OCI-LY1 (cell line): ENCODE measurements at regions not wholly inside any gene's neighbourhood (a gene's known extent, or its start where the extent isn't known, plus 50 kb on each side); places are given as distances from the start of the nearest gene placed in this dataset.

ENCODE experiments used
- H2AFZ ChIP-seq: fragments of 200-600 bp; sonication (generic), shearing (Covaris generic); 2 replicates; pipeline ENCODE4 v1.6.0; 2014; ENCODE audit warnings: antibody characterized with exemption, mild to moderate bottlenecking, low read length
- H3F3A ChIP-seq: fragments of 200-600 bp; sonication (generic), shearing (Covaris generic); 2 replicates; pipeline ENCODE4 v1.6.0; 2014; ENCODE audit warnings: mild to moderate bottlenecking, antibody characterized with exemption, low read length, moderate library complexity; ENCODE audit not compliant: insufficient read depth
- H3K27ac ChIP-seq: fragments of 200-600 bp; sonication (generic); 2 replicates; pipeline ENCODE4 v1.5.1; 2014; ENCODE audit warnings: low read length, mixed run types, mild to moderate bottlenecking, low read depth; ENCODE audit not compliant: poor library complexity, severe bottlenecking
- H3K27me3 ChIP-seq: fragments of 200-600 bp; sonication (generic); 2 replicates; pipeline ENCODE4 v1.6.0; 2014; ENCODE audit warnings: antibody characterized with exemption, mild to moderate bottlenecking, low read length, moderate library complexity; ENCODE audit not compliant: insufficient read depth
- H3K36me3 ChIP-seq: fragments of 200-600 bp; sonication (generic); 2 replicates; pipeline ENCODE4 v1.6.1; 2014; ENCODE audit warnings: mild to moderate bottlenecking, antibody characterized with exemption, low read length, moderate library complexity, mixed read lengths; ENCODE audit not compliant: insufficient read depth
- H3K4me1 ChIP-seq: fragments of 200-600 bp; sonication (generic); 2 replicates; pipeline ENCODE4 v1.5.1; 2014; ENCODE audit warnings: mild to moderate bottlenecking, low read length, moderate library complexity; ENCODE audit not compliant: insufficient read depth, severe bottlenecking
- H3K4me2 ChIP-seq: fragments of 200-600 bp; sonication (generic), shearing (Covaris generic); 2 replicates; pipeline ENCODE4 v1.6.1; 2014; ENCODE audit warnings: low read length
- H3K4me3 ChIP-seq: fragments of 200-600 bp; sonication (generic); 2 replicates; pipeline ENCODE4 v1.5.1; 2014; ENCODE audit warnings: low read length, low read depth, mild to moderate bottlenecking, mixed read lengths; ENCODE audit not compliant: poor library complexity, severe bottlenecking
- H3K79me2 ChIP-seq: fragments of 200-600 bp; shearing (Covaris generic); 2 replicates; pipeline ENCODE4 v1.6.1; 2016; ENCODE audit warnings: mixed run types, low read length, mixed read lengths; ENCODE audit not compliant: insufficient read depth
- H3K9ac ChIP-seq: fragments of 200-600 bp; sonication (generic), shearing (Covaris generic); 2 replicates; pipeline ENCODE4 v1.6.1; 2014; ENCODE audit warnings: mild to moderate bottlenecking, low read length, mixed read lengths
- H3K9me2 ChIP-seq: fragments of 200-600 bp; sonication (generic), shearing (Covaris generic); 2 replicates; pipeline ENCODE4 v1.6.1; 2014; ENCODE audit warnings: low read depth, mild to moderate bottlenecking, low read length, mixed read lengths
- H3K9me3 ChIP-seq: fragments of 200-600 bp; shearing (Covaris generic); 2 replicates; pipeline ENCODE4 v1.6.1; 2014; ENCODE audit warnings: low read length, mixed read lengths
- H4K20me1 ChIP-seq: fragments of 200-600 bp; sonication (generic), shearing (Covaris generic); 2 replicates; pipeline ENCODE4 v1.6.0; 2016; ENCODE audit warnings: mild to moderate bottlenecking, low read length; ENCODE audit not compliant: insufficient read depth
- CTCF ChIP-seq: fragments of 200-600 bp; sonication (generic), shearing (Covaris generic); IDR thresholded peaks from 2 replicates; pipeline ENCODE4 v1.5.1; 2017; ENCODE audit warnings: mild to moderate bottlenecking, antibody characterized with exemption, low read length, moderate library complexity, mixed read lengths
- EZH2 ChIP-seq: fragments of 200-600 bp; sonication (generic), shearing (Covaris generic); IDR thresholded peaks from 2 replicates; pipeline ENCODE4 v1.8.0; 2017; ENCODE audit warnings: borderline replicate concordance, mixed run types, mild to moderate bottlenecking, antibody characterized with exemption, low read length, moderate library complexity, mixed read lengths

DNA sequence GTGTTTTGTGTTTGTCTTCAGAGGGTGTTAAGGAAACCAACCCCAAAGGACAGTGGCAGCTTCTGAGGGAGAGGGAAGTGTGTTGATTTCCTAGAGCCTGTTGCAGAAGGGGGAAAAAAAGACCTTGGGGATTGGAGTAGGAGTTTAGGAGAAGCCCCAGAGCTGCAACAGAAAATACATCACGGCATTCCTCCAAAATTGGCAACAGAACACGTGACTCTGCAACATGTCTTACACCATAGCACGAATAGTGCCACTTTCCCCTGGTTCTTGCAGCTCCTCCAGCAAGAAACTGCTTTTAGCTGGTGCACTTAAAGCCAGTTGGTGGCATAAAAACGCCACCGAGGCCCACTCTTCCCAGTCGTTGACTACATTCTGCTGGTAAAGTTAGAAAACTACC is 473.0 kb downstream of the CD83 start:
- no peak overlapping the region for H3K27ac ChIP-seq
- no peak overlapping the region for H3K4me2 ChIP-seq
- H3K4me3 ChIP-seq = no peak overlapping the region
- no peaks in the 10 kb centered on the region for H3K27me3 ChIP-seq
- no peaks in the 10 kb centered on the region for H3K36me3 ChIP-seq
- no peak for TF ChIP-seq EZH2
- TF ChIP-seq CTCF = no peak
- H3K9ac ChIP-seq = no peak overlapping the region
- no peaks in the 10 kb centered on the region for H3K9me2 ChIP-seq
- H2AFZ ChIP-seq = no peak overlapping the region
- H3K9me3 ChIP-seq = no peaks in the 10 kb centered on the region
- H3K4me1 ChIP-seq = no peaks in the 10 kb centered on the region
- no peaks in the 10 kb centered on the region for H4K20me1 ChIP-seq
- no peaks in the 10 kb centered on the region for H3F3A ChIP-seq
- no peaks in the 10 kb centered on the region for H3K79me2 ChIP-seq

- Histone ChIP-seq H3K9ac (no peak overlapping the region), H3K27ac (no peak overlapping the region), H3K9me2 (no peaks in the 10 kb centered on the region), H3K9me3 (no peaks in the 10 kb centered on the region), H3K79me2 (no peaks in the 10 kb centered on the region), H3K36me3 (no peaks in the 10 kb centered on the region), H3K4me2 (no peak overlapping the region), H3K4me1 (no peaks in the 10 kb centered on the region), H2AFZ (no peak overlapping the region), H4K20me1 (no peaks in the 10 kb centered on the region), H3F3A (no peaks in the 10 kb centered on the region), H3K27me3 (no peaks in the 10 kb centered on the region), H3K4me3 (no peak overlapping the region)
- TF ChIP-seq CTCF = no peak
- TF ChIP-seq EZH2 = no peak
Measured at GRCh38 chr6:14591998-14592397, 474.4 kb downstream of the CD83 start.

DNA sequence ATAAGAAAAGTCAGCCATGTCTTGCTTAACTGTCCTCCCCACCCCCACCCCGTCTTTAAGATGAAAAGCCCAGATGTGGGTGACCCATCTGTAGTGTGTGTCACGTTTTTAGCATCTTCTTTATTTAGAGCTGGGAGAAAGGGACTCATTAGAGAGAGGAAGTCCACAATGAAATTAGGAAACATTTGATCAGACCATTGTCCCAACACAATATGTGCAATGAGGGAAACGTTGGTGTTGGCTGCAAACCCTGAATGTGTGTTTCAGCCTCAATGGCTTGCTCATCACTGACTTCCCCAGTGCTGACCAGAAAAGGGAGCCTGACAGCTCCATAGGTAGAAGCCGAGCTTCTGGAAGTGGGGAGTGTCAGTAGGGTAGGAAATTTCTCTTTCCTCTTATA is 475.7 kb downstream of the CD83 start:
- Histone ChIP-seq H3K27ac (no peak overlapping the region), H3K9ac (no peak overlapping the region), H3K27me3 (no peaks in the 10 kb centered on the region), H3K36me3 (no peaks in the 10 kb centered on the region), H3K4me2 (no peak overlapping the region), H4K20me1 (no peaks in the 10 kb centered on the region), H3K9me3 (no peaks in the 10 kb centered on the region), H3K9me2 (no peaks in the 10 kb centered on the region), H3K4me1 (no peaks in the 10 kb centered on the region), H3F3A (no peaks in the 10 kb centered on the region), H3K4me3 (no peak overlapping the region), H2AFZ (no peak overlapping the region), H3K79me2 (no peaks in the 10 kb centered on the region)
- TF ChIP-seq EZH2 (no peak), CTCF (no peak)
